Astrocyte (in vitro differentiated cells and primary cell): ENCODE measurements at regions not wholly inside any gene's neighbourhood (a gene's known extent, or its start where the extent isn't known, plus 50 kb on each side); places are given as distances from the start of the nearest gene placed in this dataset.

Experiments
- DNase-seq: peaks from one replicate; pipeline ENCODE4 v3.0.0-alpha.2; 2010; ENCODE audit warnings: low read depth
- FAIRE-seq: peaks from 2 replicates; lab custom pipeline; 2011; peaks lifted over from hg19 to GRCh38; lab: Jason Lieb, UNC
- H2AFZ ChIP-seq: 2 replicates; pipeline ENCODE4 v1.6.0; 2012; ENCODE audit warnings: low read depth, low read length, inconsistent platforms
- H3K27ac ChIP-seq: 2 replicates; pipeline ENCODE4 v1.5.1; 2011; ENCODE audit warnings: low read depth, low read length, inconsistent platforms
- H3K27me3 ChIP-seq: 2 replicates; pipeline ENCODE4 v1.6.0; 2011; ENCODE audit warnings: low read length, inconsistent platforms; ENCODE audit not compliant: insufficient read depth
- H3K36me3 ChIP-seq: 2 replicates; pipeline ENCODE4 v1.5.1; 2011; ENCODE audit warnings: low read length, inconsistent platforms; ENCODE audit not compliant: insufficient read depth
- H3K4me1 ChIP-seq: 2 replicates; pipeline ENCODE4 v1.5.1; 2011; ENCODE audit warnings: low read length, inconsistent platforms; ENCODE audit not compliant: insufficient read depth
- H3K4me2 ChIP-seq: 2 replicates; pipeline ENCODE4 v1.6.0; 2012; ENCODE audit warnings: low read length, inconsistent platforms
- H3K4me3 ChIP-seq: 2 replicates; pipeline ENCODE4 v1.5.1; 2011; ENCODE audit warnings: low read depth, mild to moderate bottlenecking, low read length, inconsistent platforms; ENCODE audit not compliant: insufficient read depth
- H3K79me2 ChIP-seq: 2 replicates; pipeline ENCODE4 v1.6.0; 2012; ENCODE audit warnings: mild to moderate bottlenecking, low read length, inconsistent platforms; ENCODE audit not compliant: insufficient read depth
- H3K9ac ChIP-seq: 2 replicates; pipeline ENCODE4 v1.6.0; 2012; ENCODE audit warnings: mild to moderate bottlenecking, low read length, inconsistent platforms
- H3K9me3 ChIP-seq: 2 replicates; pipeline ENCODE4 v1.5.1; 2012; ENCODE audit warnings: low read depth, mild to moderate bottlenecking, low read length, inconsistent platforms; ENCODE audit not compliant: insufficient read depth
- H4K20me1 ChIP-seq: 2 replicates; pipeline ENCODE4 v1.6.0; 2012; ENCODE audit warnings: low read length, inconsistent platforms; ENCODE audit not compliant: insufficient read depth
- H3K27ac Mint-ChIP-seq: one replicate; pipeline ENCODE4 v1.8.0; 2021; ENCODE audit warnings: mild to moderate bottlenecking, mixed read lengths; ENCODE audit not compliant: unreplicated experiment
- H3K27me3 Mint-ChIP-seq: one replicate; pipeline ENCODE4 v1.8.0; 2021; ENCODE audit warnings: low read depth, mixed read lengths; ENCODE audit not compliant: unreplicated experiment
- H3K36me3 Mint-ChIP-seq: one replicate; pipeline ENCODE4 v1.8.0; 2021; ENCODE audit warnings: low read depth, mixed read lengths; ENCODE audit not compliant: unreplicated experiment
- H3K4me1 Mint-ChIP-seq: one replicate; pipeline ENCODE4 v1.8.0; 2021; ENCODE audit warnings: low read depth, mixed read lengths; ENCODE audit not compliant: unreplicated experiment
- H3K4me3 Mint-ChIP-seq: one replicate; pipeline ENCODE4 v1.8.0; 2021; ENCODE audit warnings: mild to moderate bottlenecking, moderate library complexity, mixed read lengths; ENCODE audit not compliant: unreplicated experiment
- H3K9me3 Mint-ChIP-seq: one replicate; pipeline ENCODE4 v1.8.0; 2021; ENCODE audit warnings: mild to moderate bottlenecking, mixed read lengths; ENCODE audit not compliant: unreplicated experiment
- CTCF ChIP-seq: IDR thresholded peaks from 2 replicates; pipeline ENCODE4 v1.5.1; 2011; ENCODE audit warnings: low read depth, mild to moderate bottlenecking, inconsistent platforms, low read length, moderate library complexity; ENCODE audit not compliant: insufficient read depth
- EZH2 ChIP-seq: IDR thresholded peaks from 2 replicates; pipeline ENCODE4 v1.6.1; 2012; ENCODE audit warnings: mild to moderate bottlenecking, low read length, inconsistent platforms; ENCODE audit not compliant: insufficient read depth

DNA sequence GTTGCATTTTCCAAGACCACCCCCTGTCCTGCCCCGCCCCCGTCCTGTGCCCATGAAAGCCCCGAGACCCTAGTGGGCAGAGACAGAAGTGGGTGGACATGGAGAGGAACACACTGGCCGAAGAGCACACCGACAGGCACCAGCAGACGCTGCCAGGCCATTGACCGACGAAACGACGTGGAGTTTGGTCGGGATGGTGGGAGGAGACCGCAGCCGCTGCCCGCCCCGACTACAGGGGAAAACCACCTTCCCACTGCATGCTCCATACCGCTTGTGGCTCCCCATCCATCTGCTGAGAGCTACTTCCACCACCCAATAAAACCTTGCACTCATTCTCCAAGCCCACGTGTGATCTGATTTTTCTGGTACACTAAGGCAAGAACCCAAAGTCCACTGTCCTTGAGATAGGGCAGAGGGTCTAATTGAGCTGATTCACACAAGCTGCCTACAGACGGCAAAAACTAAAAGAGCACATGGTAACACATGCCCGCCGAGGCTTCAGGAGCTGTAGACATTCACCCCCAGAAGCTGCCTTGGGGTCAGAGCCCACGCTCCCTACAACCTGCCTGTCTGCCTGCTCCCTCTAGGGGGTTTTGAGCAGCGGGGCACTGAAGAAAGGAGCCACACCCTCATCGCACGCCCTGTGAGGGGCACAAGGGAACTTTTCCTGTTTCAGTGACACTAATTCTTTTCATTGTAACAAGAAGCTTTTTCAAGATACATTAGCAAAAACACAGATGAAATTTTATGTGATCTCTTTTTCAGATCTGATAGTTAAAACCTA is 81.2 kb upstream of the RAB3GAP2 start:
- H3K4me2 ChIP-seq, result no peak overlapping the region
- H3K27me3 ChIP-seq, result no peaks in the 10 kb centered on the region
- Mint-ChIP-seq H3K9me3 (no peaks in the 10 kb centered on the region), H3K4me1 (no peaks in the 10 kb centered on the region), H3K27ac (no peak overlapping the region), H3K27me3 (peaks cover 11% of the 10 kb centered on the region), H3K4me3 (no peak overlapping the region), H3K36me3 (no peaks in the 10 kb centered on the region)
- H2AFZ ChIP-seq, result no peak overlapping the region
- no peaks in the 10 kb centered on the region for H4K20me1 ChIP-seq
- H3K9me3 ChIP-seq, result no peaks in the 10 kb centered on the region
- H3K36me3 ChIP-seq, result no peaks in the 10 kb centered on the region
- no peaks in the 10 kb centered on the region for H3K4me1 ChIP-seq
- FAIRE-seq (no peak), DNase-seq (no peak)
- no peak overlapping the region for H3K27ac ChIP-seq
- no peak overlapping the region for H3K4me3 ChIP-seq
- H3K79me2 ChIP-seq, result no peaks in the 10 kb centered on the region
- TF ChIP-seq EZH2, result no peak
- no peak for TF ChIP-seq CTCF
- H3K9ac ChIP-seq, result no peak overlapping the region

- Mint-ChIP-seq H3K4me1 (peaks cover 9% of the 10 kb centered on the region), H3K4me3 (no peak overlapping the region)
These were observed 76.0 kb upstream of the RAB3GAP2 start for GRCh38 chr1:220348211-220348610.

More at GRCh38 chr1:220348211-220348610, 76.0 kb upstream of the RAB3GAP2 start:
- Histone ChIP-seq H3K27me3 (no peaks in the 10 kb centered on the region), H4K20me1 (no peaks in the 10 kb centered on the region), H3K79me2 (no peaks in the 10 kb centered on the region), H3K4me3 (no peak overlapping the region), H3K36me3 (no peaks in the 10 kb centered on the region), H3K4me1 (no peaks in the 10 kb centered on the region), H3K9me3 (no peaks in the 10 kb centered on the region), H3K27ac (no peak overlapping the region), H3K4me2 (no peak overlapping the region), H3K9ac (no peak overlapping the region), H2AFZ (no peak overlapping the region)
- Mint-ChIP-seq H3K9me3 (no peaks in the 10 kb centered on the region), H3K27me3 (peaks cover 11% of the 10 kb centered on the region), H3K27ac (no peak overlapping the region), H3K36me3 (peaks cover 3% of the 10 kb centered on the region)
- DNase-seq, result no peak
- FAIRE-seq, result no peak
- TF ChIP-seq EZH2, result no peak
- no peak for TF ChIP-seq CTCF
